B cell (primary cell): ENCODE measurements at regions not wholly inside any gene's neighbourhood (a gene's known extent, or its start where the extent isn't known, plus 50 kb on each side); places are given as distances from the start of the nearest gene placed in this dataset.

Experiments used
- ATAC-seq: fragments of 200-7000 bp; cut with Tn5 transposase; one replicate; pipeline ENCODE4 v1.10.0; 2021; ENCODE audit warnings: low read depth, mild to moderate bottlenecking, moderate number of reproducible peaks, moderate library complexity
- CTCF ChIA-PET: fragments of 350-600 bp; sonication (Branson Sonifier 250); formaldehyde crosslinking; loops from one replicate; lab custom pipeline; 2021; ENCODE audit warnings: antibody characterized with exemption, inconsistent platforms; lab: Charles Lee
- POLR2A ChIA-PET: fragments of 350-600 bp; sonication (Branson Sonifier 250); formaldehyde crosslinking; loops from one replicate; lab custom pipeline; 2021; ENCODE audit warnings: antibody characterized with exemption; lab: Charles Lee
- DNase-seq: peaks from one replicate; pipeline ENCODE4 v3.0.0; 2013
- H2AFZ ChIP-seq: 2 replicates; pipeline ENCODE4 v1.6.1; 2012; ENCODE audit warnings: mild to moderate bottlenecking, low read depth, low read length; ENCODE audit not compliant: insufficient read depth, poor library complexity, severe bottlenecking
- H3K27ac ChIP-seq, 2 donors: 1 replicate in 1 of 2; 2 replicates in 1 of 2; pipeline ENCODE4 v1.5.1; 2012 to 2013; ENCODE audit warnings: low read length in 2 of 2, mild to moderate bottlenecking in 2 of 2, moderate library complexity in 1 of 2
- H3K27me3 ChIP-seq, 4 experiments: fragments of 200-600 bp in 1 of 4; sonication (generic) in 1 of 4; replicated peaks in 1 of 4; 1 replicate in 2 of 4; 2 replicates in 2 of 4; pipeline versions ENCODE4 v1.6.1 to v1.7.0; 2013 to 2016; ENCODE audit warnings: low read length in 3 of 4, mild to moderate bottlenecking in 2 of 4, mixed read lengths in 1 of 4, moderate library complexity in 1 of 4; ENCODE audit not compliant: insufficient read depth in 4 of 4, control insufficient read depth in 3 of 4; ENCODE audit errors: control extremely low read depth in 1 of 4
- H3K36me3 ChIP-seq, 2 experiments: replicated peaks in 1 of 2; 1 replicate in 1 of 2; 2 replicates in 1 of 2; pipeline versions ENCODE4 v1.6.1 to v1.7.1; 2013; ENCODE audit warnings: low read length in 1 of 2; ENCODE audit not compliant: insufficient read depth in 2 of 2, control insufficient read depth in 1 of 2; ENCODE audit errors: control extremely low read depth in 1 of 2, extremely low read depth in 1 of 2
- H3K4me1 ChIP-seq, 2 donors: fragments of 200-600 bp in 1 of 2; sonication (generic) in 1 of 2; 1 replicate in 1 of 2; 2 replicates in 1 of 2; pipeline versions ENCODE4 v1.5.1 to v1.6.1; 2013 to 2017; ENCODE audit warnings: low read length in 2 of 2; ENCODE audit not compliant: control insufficient read depth in 2 of 2, insufficient read depth in 2 of 2
- H3K4me2 ChIP-seq: replicated peaks from 2 replicates; pipeline ENCODE3; 2012; ENCODE audit warnings: mild to moderate bottlenecking, low read depth, low read length; ENCODE audit not compliant: poor library complexity, severe bottlenecking
- H3K4me3 ChIP-seq, 5 experiments: fragments of 200-600 bp in 1 of 5; sonication (generic) in 1 of 5; 1 replicate in 3 of 5; 2 replicates in 2 of 5; pipeline versions ENCODE4 v1.5.1 to v1.7.0; 2011 to 2016; ENCODE audit warnings: low read length in 4 of 5, mild to moderate bottlenecking in 4 of 5, low read depth in 2 of 5, control low read depth in 1 of 5, moderate library complexity in 1 of 5; ENCODE audit not compliant: insufficient read depth in 1 of 5; ENCODE audit errors: control extremely low read depth in 1 of 5, extremely low read depth in 1 of 5
- H3K79me2 ChIP-seq: fragments of 200-600 bp; sonication (generic); one replicate; pipeline ENCODE4 v1.6.0; 2016; ENCODE audit warnings: low read length; ENCODE audit not compliant: control insufficient read depth, insufficient read depth
- H3K9ac ChIP-seq: fragments of 200-600 bp; sonication (generic); 2 replicates; pipeline ENCODE4 v1.6.1; 2017; ENCODE audit warnings: mild to moderate bottlenecking, low read length, moderate library complexity
- H3K9me3 ChIP-seq, 3 donors: one replicate each; pipeline versions ENCODE4 v1.6.1 to v1.7.1; 2013; ENCODE audit warnings: low read length in 2 of 3; ENCODE audit not compliant: control insufficient read depth in 2 of 3, insufficient read depth in 1 of 3; ENCODE audit errors: control extremely low read depth in 1 of 3
- H4K20me1 ChIP-seq: 2 replicates; pipeline ENCODE4 v1.6.0; 2012; ENCODE audit warnings: mild to moderate bottlenecking, low read length; ENCODE audit not compliant: insufficient read depth, control insufficient read depth, poor library complexity, severe bottlenecking
- H3K27ac Mint-ChIP-seq: one replicate; pipeline ENCODE4 v1.8.0; 2021; ENCODE audit warnings: mixed read lengths
- H3K27me3 Mint-ChIP-seq: one replicate; pipeline ENCODE4 v1.8.0; 2021; ENCODE audit warnings: mixed read lengths
- H3K4me1 Mint-ChIP-seq: one replicate; pipeline ENCODE4 v1.8.0; 2021; ENCODE audit warnings: mixed read lengths
- H3K4me3 Mint-ChIP-seq: one replicate; pipeline ENCODE4 v1.8.0; 2021; ENCODE audit warnings: mixed read lengths
- H3K9me3 Mint-ChIP-seq: one replicate; pipeline ENCODE4 v1.8.0; 2022; ENCODE audit warnings: mixed read lengths; ENCODE audit not compliant: insufficient read depth
- EZH2 ChIP-seq: IDR thresholded peaks from 2 replicates; pipeline ENCODE4 v1.6.1; 2012; ENCODE audit warnings: borderline replicate concordance, low read depth, mild to moderate bottlenecking, moderate library complexity, low read length; ENCODE audit not compliant: insufficient read depth, poor library complexity, severe bottlenecking
- WGBS: methylation state at CpG from one replicate; pipeline ENCODE4 v1.1.5; 2013; ENCODE audit warnings: missing lambda C conversion rate; ENCODE audit not compliant: insufficient coverage; 5-methylcytosine and 5-hydroxymethylcytosine counted together
- intact Hi-C: fragments of 100-400 bp; cut with micrococcal nuclease; formaldehyde crosslinking; loops from one replicate; pipeline ENCODE4 v1.10.0; 2022
- TF ChIP-seq, protein P1 (sequence below): fragments of 200-600 bp; IDR thresholded peaks from one replicate; pipeline ENCODE4 v1.8.0; 2022; ENCODE audit warnings: antibody characterized with exemption, mild to moderate bottlenecking

DNA sequence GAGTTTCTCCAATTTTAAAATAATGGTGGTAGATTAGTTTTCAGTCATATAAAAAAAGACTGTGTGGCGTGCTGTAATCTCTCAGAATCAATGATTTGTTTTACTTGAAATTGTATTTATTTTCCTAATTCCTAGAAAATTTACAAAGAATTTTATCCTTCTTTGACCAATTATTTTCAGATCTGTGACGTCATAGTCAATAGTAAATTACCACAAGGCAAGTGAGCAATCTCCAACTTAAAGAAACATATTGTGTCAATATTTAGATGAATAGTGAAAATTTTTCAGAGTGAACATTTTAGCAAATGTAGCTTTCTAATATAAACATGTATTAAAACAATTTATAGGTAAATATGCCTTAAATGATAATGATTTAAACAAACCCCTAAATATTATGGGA, 829.6 kb downstream of the CDY2B start:
- Mint-ChIP-seq H3K9me3 (no peaks in the 10 kb centered on the region), H3K4me3 (no peak overlapping the region), H3K27ac (no peak overlapping the region), H3K4me1 (no peaks in the 10 kb centered on the region), H3K27me3 (no peaks in the 10 kb centered on the region)
- WGBS, result no CpG with 5 or more reads among the region's 2 CpGs
- intact Hi-C loops, result no loop called here
- DNase-seq (no peak), ATAC-seq (no peak)
- no peaks in the 10 kb centered on the region for H4K20me1 ChIP-seq
- H3K9me3 ChIP-seq, result peaks cover 0 to 9% (median 2%) of the 10 kb centered on the region in 3 donors
- POLR2A ChIA-PET, result no interaction called here
- CTCF ChIA-PET, result no interaction called here
- no peaks in the 10 kb centered on the region for H3K36me3 ChIP-seq
- H3K79me2 ChIP-seq, result no peaks in the 10 kb centered on the region
- H2AFZ ChIP-seq, result no peak overlapping the region
- no peak overlapping the region for H3K9ac ChIP-seq
- H3K27me3 ChIP-seq, result no peaks in the 10 kb centered on the region
- H3K4me2 ChIP-seq, result no peak overlapping the region
- no peak for TF ChIP-seq EZH2
- no peaks in the 10 kb centered on the region for H3K4me1 ChIP-seq
- no peak overlapping the region for H3K4me3 ChIP-seq
- no peak overlapping the region for H3K27ac ChIP-seq

DNA sequence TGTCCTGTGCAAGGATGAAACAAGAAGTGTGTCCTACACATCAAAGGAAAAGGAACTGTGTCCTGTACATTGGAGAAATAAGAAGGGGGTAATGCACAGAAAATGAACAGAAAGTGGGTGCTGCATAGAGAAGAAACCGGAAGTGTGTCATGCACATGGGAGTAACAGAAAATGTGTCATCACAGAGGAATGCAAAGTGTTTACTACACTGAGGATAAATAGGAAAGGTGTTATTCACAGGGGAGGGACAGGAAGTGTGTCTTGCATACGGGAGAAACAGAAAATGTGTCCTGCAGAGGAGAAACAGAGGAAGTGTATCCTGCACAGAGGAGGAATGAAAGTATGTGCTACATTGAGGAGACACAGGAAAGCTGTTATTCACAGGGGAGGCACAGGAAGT, 834.9 kb downstream of the CDY2B start:
- ChIA-PET CTCF (no interaction called here), POLR2A (no interaction called here)
- 80% methylated on average over 1 of the region's 2 CpGs for WGBS
- H4K20me1 ChIP-seq, result no peaks in the 10 kb centered on the region
- H3K27ac ChIP-seq, result no peak overlapping the region
- H3K4me3 ChIP-seq, result no peak overlapping the region
- H3K79me2 ChIP-seq, result no peaks in the 10 kb centered on the region
- ATAC-seq, result no peak
- H3K4me2 ChIP-seq, result no peak overlapping the region
- H3K36me3 ChIP-seq, result no peaks in the 10 kb centered on the region
- TF ChIP-seq, protein P1, sequence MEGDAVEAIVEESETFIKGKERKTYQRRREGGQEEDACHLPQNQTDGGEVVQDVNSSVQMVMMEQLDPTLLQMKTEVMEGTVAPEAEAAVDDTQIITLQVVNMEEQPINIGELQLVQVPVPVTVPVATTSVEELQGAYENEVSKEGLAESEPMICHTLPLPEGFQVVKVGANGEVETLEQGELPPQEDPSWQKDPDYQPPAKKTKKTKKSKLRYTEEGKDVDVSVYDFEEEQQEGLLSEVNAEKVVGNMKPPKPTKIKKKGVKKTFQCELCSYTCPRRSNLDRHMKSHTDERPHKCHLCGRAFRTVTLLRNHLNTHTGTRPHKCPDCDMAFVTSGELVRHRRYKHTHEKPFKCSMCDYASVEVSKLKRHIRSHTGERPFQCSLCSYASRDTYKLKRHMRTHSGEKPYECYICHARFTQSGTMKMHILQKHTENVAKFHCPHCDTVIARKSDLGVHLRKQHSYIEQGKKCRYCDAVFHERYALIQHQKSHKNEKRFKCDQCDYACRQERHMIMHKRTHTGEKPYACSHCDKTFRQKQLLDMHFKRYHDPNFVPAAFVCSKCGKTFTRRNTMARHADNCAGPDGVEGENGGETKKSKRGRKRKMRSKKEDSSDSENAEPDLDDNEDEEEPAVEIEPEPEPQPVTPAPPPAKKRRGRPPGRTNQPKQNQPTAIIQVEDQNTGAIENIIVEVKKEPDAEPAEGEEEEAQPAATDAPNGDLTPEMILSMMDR, result no peak
- no peak for TF ChIP-seq EZH2
- peaks cover 3% of the 10 kb centered on the region for H3K4me1 Mint-ChIP-seq
- H3K27me3 ChIP-seq, result no peaks in the 10 kb centered on the region
- H2AFZ ChIP-seq, result no peak overlapping the region
- H3K9ac ChIP-seq, result no peak overlapping the region
- H3K27me3 Mint-ChIP-seq, result no peaks in the 10 kb centered on the region
- no peak for DNase-seq
- H3K4me3 Mint-ChIP-seq, result no peak overlapping the region
- no peaks in the 10 kb centered on the region for H3K4me1 ChIP-seq
- peaks cover 3 to 21% (median 20%) of the 10 kb centered on the region in 3 donors for H3K9me3 ChIP-seq
- peaks cover 4% of the 10 kb centered on the region for H3K9me3 Mint-ChIP-seq
- intact Hi-C loops, result no loop called here
- no peak overlapping the region for H3K27ac Mint-ChIP-seq
